OCI-LY7 (cell line): ENCODE measurements at regions not wholly inside any gene's neighbourhood (a gene's known extent, or its start where the extent isn't known, plus 50 kb on each side); places are given as distances from the start of the nearest gene placed in this dataset.
A peak's percentile ranks its signal among the peaks of the same experiment; 100 is the strongest.

ENCODE experiments used
- BruUV-seq: library from RNA; stranded (reverse); fragments of 400-500 nt; replicated peaks from 2 replicates; lab custom pipeline; 2021; lab: Mats Ljungman, UMichigan
- CTCF ChIA-PET: fragments of 300-600 bp; sonication (Branson Sonifier 250); formaldehyde crosslinking; loops from one replicate; lab custom pipeline; 2022; ENCODE audit warnings: antibody characterized with exemption; ENCODE audit not compliant: unreplicated experiment; lab: Charles Lee
- POLR2A ChIA-PET: fragments of 300-600 bp; sonication (Branson Sonifier 250); formaldehyde crosslinking; loops from one replicate; lab custom pipeline; 2022; ENCODE audit warnings: antibody characterized with exemption; lab: Charles Lee
- DNase-seq: peaks from one replicate; pipeline ENCODE4 v3.0.0-alpha.2; 2015; ENCODE audit warnings: low spot score
- H2AFZ ChIP-seq: fragments of 200-600 bp; sonication (generic), shearing (Covaris generic); 2 replicates; pipeline ENCODE4 v1.6.1; 2014; ENCODE audit warnings: mild to moderate bottlenecking, antibody characterized with exemption, low read length, moderate library complexity
- H3K27ac ChIP-seq: fragments of 200-600 bp; sonication (generic); 2 replicates; pipeline ENCODE4 v1.5.1; 2014; ENCODE audit warnings: mixed run types, low read depth, mild to moderate bottlenecking, moderate library complexity, low read length, inconsistent platforms; ENCODE audit not compliant: poor library complexity, severe bottlenecking
- H3K36me3 ChIP-seq: fragments of 200-600 bp; sonication (generic); 2 replicates; pipeline ENCODE4 v1.6.1; 2014; ENCODE audit warnings: mild to moderate bottlenecking, antibody characterized with exemption, low read length, moderate library complexity, mixed read lengths; ENCODE audit not compliant: insufficient read depth
- H3K4me1 ChIP-seq: fragments of 200-600 bp; sonication (generic); 2 replicates; pipeline ENCODE4 v1.5.1; 2014; ENCODE audit warnings: mild to moderate bottlenecking, low read length; ENCODE audit not compliant: insufficient read depth, poor library complexity, severe bottlenecking
- H3K4me2 ChIP-seq: fragments of 200-600 bp; sonication (generic); 2 replicates; pipeline ENCODE4 v1.6.1; 2014; ENCODE audit warnings: mild to moderate bottlenecking, low read length
- H3K4me3 ChIP-seq: fragments of 200-600 bp; sonication (generic); 2 replicates; pipeline ENCODE4 v1.5.1; 2014; ENCODE audit warnings: mild to moderate bottlenecking, low read depth, low read length; ENCODE audit not compliant: poor library complexity, severe bottlenecking
- H3K79me2 ChIP-seq: fragments of 200-600 bp; sonication (generic); 2 replicates; pipeline ENCODE4 v1.6.1; 2016; ENCODE audit warnings: low read depth, mild to moderate bottlenecking, low read length, moderate library complexity, mixed read lengths; ENCODE audit not compliant: insufficient read depth
- H3K9me2 ChIP-seq: fragments of 200-600 bp; sonication (generic); 2 replicates; pipeline ENCODE4 v1.6.1; 2016; ENCODE audit warnings: mild to moderate bottlenecking, low read length, mixed read lengths; ENCODE audit not compliant: insufficient read depth
- H3K9me3 ChIP-seq: fragments of 200-600 bp; sonication (generic); 2 replicates; pipeline ENCODE4 v1.6.1; 2014; ENCODE audit warnings: mild to moderate bottlenecking, mixed run types, low read length, mixed read lengths
- H4K20me1 ChIP-seq: fragments of 200-600 bp; sonication (generic); 2 replicates; pipeline ENCODE4 v1.6.1; 2014; ENCODE audit warnings: mild to moderate bottlenecking, antibody characterized with exemption, low read length, moderate library complexity, mixed read lengths; ENCODE audit not compliant: insufficient read depth
- CTCF ChIP-seq: fragments of 200-600 bp; sonication (generic); conservative IDR thresholded peaks from 2 replicates; pipeline ENCODE4 v1.5.1; 2014; ENCODE audit warnings: mild to moderate bottlenecking, antibody characterized with exemption, low read length, moderate library complexity, mixed read lengths
- EZH2phosphoT487 ChIP-seq: fragments of 200-600 bp; sonication (generic); IDR thresholded peaks from 2 replicates; pipeline ENCODE4 v1.6.1; 2018; ENCODE audit warnings: low read depth, borderline replicate concordance, mild to moderate bottlenecking, mixed run types, antibody characterized with exemption, low read length, moderate library complexity, mixed read lengths
- intact Hi-C: fragments of 100-400 bp; cut with micrococcal nuclease; formaldehyde crosslinking; loops from one replicate; pipeline ENCODE4 v1.10.0; 2022; ENCODE audit not compliant: unreplicated experiment

GRCh38 chr3:83003917-83004316, 1242.5 kb upstream of the GBE1 start:
- Histone ChIP-seq H3K36me3 (peaks cover 14% of the 10 kb centered on the region; the same call in 1 of the 2 replicates), H3K4me3 (peak overlapping the region; percentile 21), H2AFZ (peak overlapping the region; percentile 61; the same call in 1 of the 2 replicates), H3K9me3 (peaks cover 23% of the 10 kb centered on the region; the same call in 1 of the 2 replicates), H3K4me2 (peak overlapping the region; percentile 74), H3K9me2 (no peaks in the 10 kb centered on the region), H3K79me2 (no peaks in the 10 kb centered on the region), H4K20me1 (no peaks in the 10 kb centered on the region), H3K27ac (peak overlapping the region; percentile 86), H3K4me1 (peaks cover 72% of the 10 kb centered on the region)
- ChIA-PET POLR2A (no interaction called here), CTCF (no interaction called here)
- peak; percentile 71 for DNase-seq
- intact Hi-C loops = no loop called here
- TF ChIP-seq CTCF = no peak
- no peak for TF ChIP-seq EZH2phosphoT487
- BruUV-seq = no TSS peak

GRCh38 chr3:83002869-83003445, 1241.5 kb upstream of the GBE1 start:
- TF ChIP-seq EZH2phosphoT487 (no peak), CTCF (no peak)
- H4K20me1 ChIP-seq = no peaks in the 10 kb centered on the region
- peak overlapping the region; percentile 56 for H3K4me3 ChIP-seq
- peaks cover 14% of the 10 kb centered on the region; the same call in 1 of the 2 replicates for H3K36me3 ChIP-seq
- peak overlapping the region; percentile 86 for H3K27ac ChIP-seq
- POLR2A ChIA-PET = no interaction called here
- CTCF ChIA-PET = no interaction called here
- DNase-seq = peak; percentile 79
- peak overlapping the region; percentile 74 for H3K4me2 ChIP-seq
- H3K79me2 ChIP-seq = no peaks in the 10 kb centered on the region
- peak overlapping the region; percentile 87; the same call in 1 of the 2 replicates for H2AFZ ChIP-seq
- H3K9me3 ChIP-seq = peaks cover 24% of the 10 kb centered on the region; the same call in 1 of the 2 replicates
- H3K9me2 ChIP-seq = no peaks in the 10 kb centered on the region
- intact Hi-C loops = no loop called here
- H3K4me1 ChIP-seq = peaks cover 72% of the 10 kb centered on the region
- BruUV-seq = no TSS peak

GRCh38 chr3:82999777-83000176, 1238.3 kb upstream of the GBE1 start:
- intact Hi-C loops = no loop called here
- Histone ChIP-seq H3K27ac (peak overlapping the region; percentile 42), H3K4me3 (no peak overlapping the region), H3K9me3 (0 out of 2 replicates have a peak, but pooled peaks cover 12% of the 10 kb centered on the region), H3K79me2 (no peaks in the 10 kb centered on the region), H2AFZ (peak overlapping the region; percentile 91), H3K36me3 (no peaks in the 10 kb centered on the region; the same call in 1 of the 2 replicates), H4K20me1 (no peaks in the 10 kb centered on the region), H3K4me1 (peaks cover 58% of the 10 kb centered on the region), H3K9me2 (no peaks in the 10 kb centered on the region), H3K4me2 (peak overlapping the region; percentile 42; the same call in 1 of the 2 replicates)
- CTCF ChIA-PET = no interaction called here
- no TSS peak for BruUV-seq
- no peak for DNase-seq
- POLR2A ChIA-PET = no interaction called here
- no peak for TF ChIP-seq CTCF
- TF ChIP-seq EZH2phosphoT487 = no peak
